ENCODE measurements at regions not wholly inside any gene's neighbourhood (a gene's known extent, or its start where the extent isn't known, plus 50 kb on each side); places are given as distances from the start of the nearest gene placed in this dataset.
"Not testable (repeated sequence)": the region's sequence is repeated elsewhere in the genome, so short reads cannot be mapped to it uniquely, and the experiment has no call there.

- H3K4me3 ChIP-seq (ENCODE audit: low read depth, low read length); H3K4me1 ChIP-seq; H3K4me2 ChIP-seq (ENCODE audit: low read length): not testable (repeated sequence)
Measured at GRCh38 chr4:11054937-11055336, 370.4 kb upstream of the CLNK start.

GRCh38 chr4:11053601-11054220 is 369.1 kb upstream of the CLNK start:
- no peak for TF ChIP-seq CTCF (IDR thresholded peaks at IDR 0.05)

More at GRCh38 chr4:11054937-11055336, 370.4 kb upstream of the CLNK start:
- not testable (repeated sequence) for H3K27me3 ChIP-seq (ENCODE audit: control insufficient read depth, insufficient read depth, low read length); H3K79me2 ChIP-seq; H3K9ac ChIP-seq; H3K9me3 ChIP-seq (ENCODE audit: control insufficient read depth, low read length); H3K36me3 ChIP-seq (ENCODE audit: control insufficient read depth, insufficient read depth, low read length); H2AFZ ChIP-seq; H3K27ac ChIP-seq

GRCh38 chr4:11051181-11051580 is 366.6 kb upstream of the CLNK start:
- no peak for TF ChIP-seq CTCF (IDR thresholded peaks at IDR 0.05)
- Histone ChIP-seq H3K4me1 (no peaks in the 10 kb centered on the region), H2AFZ (no peak overlapping the region), H3K4me2 (ENCODE audit: low read length) (no peak overlapping the region), H3K9me3 (ENCODE audit: control insufficient read depth, low read length) (no peaks in the 10 kb centered on the region), H3K36me3 (ENCODE audit: control insufficient read depth, insufficient read depth, low read length) (no peaks in the 10 kb centered on the region), H3K9ac (no peak overlapping the region), H3K27ac (no peak overlapping the region), H3K4me3 (ENCODE audit: low read depth, low read length) (no peak overlapping the region), H3K27me3 (ENCODE audit: control insufficient read depth, insufficient read depth, low read length) (no peaks in the 10 kb centered on the region), H3K79me2 (no peaks in the 10 kb centered on the region)

More at GRCh38 chr4:11053601-11054220, 369.1 kb upstream of the CLNK start:
- Histone ChIP-seq H3K4me1 (no peaks in the 10 kb centered on the region), H3K27ac (no peak overlapping the region), H3K27me3 (ENCODE audit: control insufficient read depth, insufficient read depth, low read length) (no peaks in the 10 kb centered on the region), H3K9ac (no peak overlapping the region), H3K4me2 (ENCODE audit: low read length) (no peak overlapping the region), H3K36me3 (ENCODE audit: control insufficient read depth, insufficient read depth, low read length) (no peaks in the 10 kb centered on the region), H3K79me2 (no peaks in the 10 kb centered on the region), H3K9me3 (ENCODE audit: control insufficient read depth, low read length) (no peaks in the 10 kb centered on the region), H2AFZ (no peak overlapping the region), H3K4me3 (ENCODE audit: low read depth, low read length) (no peak overlapping the region)

- no peak overlapping the region for H3K4me2 ChIP-seq (ENCODE audit: low read length)
- H3K9me3 ChIP-seq (ENCODE audit: control insufficient read depth, low read length): no peaks in the 10 kb centered on the region
- H3K36me3 ChIP-seq (ENCODE audit: control insufficient read depth, insufficient read depth, low read length): no peaks in the 10 kb centered on the region
- no peaks in the 10 kb centered on the region for H3K4me1 ChIP-seq
- no peaks in the 10 kb centered on the region for H3K27me3 ChIP-seq (ENCODE audit: control insufficient read depth, insufficient read depth, low read length)
- H3K4me3 ChIP-seq (ENCODE audit: low read depth, low read length): no peak overlapping the region
- H3K27ac ChIP-seq: no peak overlapping the region
- H3K9ac ChIP-seq: no peak overlapping the region
- no peak overlapping the region for H2AFZ ChIP-seq
- no peaks in the 10 kb centered on the region for H3K79me2 ChIP-seq
- no peak for TF ChIP-seq CTCF (IDR thresholded peaks at IDR 0.05)
Measured at GRCh38 chr4:11050766-11051165, 366.2 kb upstream of the CLNK start.

GRCh38 chr4:11049001-11049400 is 364.4 kb upstream of the CLNK start:
- no peaks in the 10 kb centered on the region for H3K4me1 ChIP-seq
- no peak overlapping the region for H3K9ac ChIP-seq
- no peaks in the 10 kb centered on the region for H3K27me3 ChIP-seq (ENCODE audit: control insufficient read depth, insufficient read depth, low read length)
- H3K79me2 ChIP-seq: no peaks in the 10 kb centered on the region
- no peak overlapping the region for H3K27ac ChIP-seq
- no peaks in the 10 kb centered on the region for H3K36me3 ChIP-seq (ENCODE audit: control insufficient read depth, insufficient read depth, low read length)
- no peak overlapping the region for H3K4me2 ChIP-seq (ENCODE audit: low read length)
- H3K4me3 ChIP-seq (ENCODE audit: low read depth, low read length): no peak overlapping the region
- H2AFZ ChIP-seq: no peak overlapping the region
- no peaks in the 10 kb centered on the region for H3K9me3 ChIP-seq (ENCODE audit: control insufficient read depth, low read length)
- TF ChIP-seq CTCF (IDR thresholded peaks at IDR 0.05): no peak
